KBM-7 (cell line): ENCODE measurements at regions not wholly inside any gene's neighbourhood (a gene's known extent, or its start where the extent isn't known, plus 50 kb on each side); places are given as distances from the start of the nearest gene placed in this dataset.

Experiments
- DNase-seq: peaks from one replicate; pipeline ENCODE4 v3.0.0-alpha.2; 2015
- in situ Hi-C: fragments of 300-500 bp; cut with MboI; formaldehyde crosslinking; loops from 2 replicates; pipeline ENCODE4 v1.14.3; 2020; ENCODE audit warnings: low sequenced_read_pairs, low pct_unique_long_range_greater_than_20kb, mixed read lengths

GRCh38 chr5:44663991-44664710, 144.6 kb upstream of the MRPS30 start:
- in situ Hi-C loops, result no loop called here
- no peak for DNase-seq

- no peak for DNase-seq
- in situ Hi-C loops, result no loop called here
These were observed 146.9 kb upstream of the MRPS30 start for GRCh38 chr5:44661851-44662250.

- in situ Hi-C loops, result no loop called here
- no peak for DNase-seq
These were observed 148.5 kb upstream of the MRPS30 start for GRCh38 chr5:44660251-44660650.

DNA sequence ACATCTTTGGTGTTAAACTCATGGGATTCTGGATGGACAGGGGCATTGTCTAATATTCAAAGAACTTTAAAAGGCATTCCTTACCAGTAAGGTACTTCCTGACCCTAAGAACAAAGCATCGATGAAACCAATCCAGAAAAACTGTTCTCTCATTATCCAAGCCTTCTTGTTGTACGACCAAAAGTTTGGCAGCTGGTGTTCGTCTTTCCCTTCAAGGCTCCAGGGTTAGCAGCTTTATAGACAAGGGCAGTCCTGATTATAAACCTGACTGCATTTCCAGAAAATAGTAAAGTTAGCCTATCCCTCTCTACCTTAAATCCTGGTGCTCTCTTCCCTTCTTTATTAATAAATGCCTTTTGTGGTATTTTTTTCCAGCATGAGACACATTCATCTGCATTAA, 149.4 kb upstream of the MRPS30 start:
- in situ Hi-C loops, result no loop called here
- DNase-seq, result no peak

- no peak for DNase-seq
- in situ Hi-C loops, result no loop called here
These were observed 156.1 kb upstream of the MRPS30 start for GRCh38 chr5:44652674-44653073.

DNA sequence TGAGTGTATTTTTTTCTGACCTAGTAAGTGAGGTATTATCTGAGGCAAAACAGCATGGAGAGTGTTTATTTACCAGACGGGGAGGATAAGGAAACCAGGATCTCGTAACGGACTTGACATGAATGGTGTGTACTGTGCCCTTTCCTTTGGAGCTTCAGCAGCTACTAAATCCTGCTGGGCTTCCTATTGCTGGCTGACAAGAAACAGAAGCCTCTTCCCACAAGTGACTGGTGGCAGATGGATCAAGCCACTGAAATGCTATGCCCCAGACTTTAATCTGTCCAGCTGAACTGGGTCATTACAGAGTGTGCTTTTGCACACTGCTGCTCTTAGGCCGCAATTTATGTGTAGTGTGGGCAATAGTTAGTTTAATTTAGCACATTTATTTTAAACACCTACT, 162.7 kb upstream of the MRPS30 start:
- DNase-seq, result no peak

DNA sequence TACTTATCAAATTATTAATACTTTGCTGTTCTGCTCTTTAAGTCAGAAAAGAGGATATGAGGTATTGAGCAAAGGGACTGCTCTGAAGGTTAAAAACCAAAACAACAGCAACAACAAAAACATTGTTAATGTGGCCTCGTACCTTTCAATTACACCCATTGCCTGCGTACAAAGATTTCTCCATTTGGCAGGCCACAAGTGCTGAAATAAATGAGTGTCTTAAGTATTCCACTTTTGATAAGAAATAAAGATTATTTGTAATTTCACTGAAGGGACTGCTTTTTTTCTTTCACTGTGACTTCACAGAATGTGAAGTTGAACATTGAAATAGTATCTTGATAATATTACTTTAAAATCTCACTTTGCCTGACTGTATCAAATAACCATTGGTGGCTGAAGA, 163.2 kb upstream of the MRPS30 start:
- no peak for DNase-seq
- in situ Hi-C loops, result no loop called here

More for the DNA sequence above, 162.7 kb upstream of the MRPS30 start:
- in situ Hi-C loops, result no loop called here

GRCh38 chr5:44644628-44645027, 164.1 kb upstream of the MRPS30 start:
- in situ Hi-C loops, result no loop called here
- DNase-seq, result no peak

DNA sequence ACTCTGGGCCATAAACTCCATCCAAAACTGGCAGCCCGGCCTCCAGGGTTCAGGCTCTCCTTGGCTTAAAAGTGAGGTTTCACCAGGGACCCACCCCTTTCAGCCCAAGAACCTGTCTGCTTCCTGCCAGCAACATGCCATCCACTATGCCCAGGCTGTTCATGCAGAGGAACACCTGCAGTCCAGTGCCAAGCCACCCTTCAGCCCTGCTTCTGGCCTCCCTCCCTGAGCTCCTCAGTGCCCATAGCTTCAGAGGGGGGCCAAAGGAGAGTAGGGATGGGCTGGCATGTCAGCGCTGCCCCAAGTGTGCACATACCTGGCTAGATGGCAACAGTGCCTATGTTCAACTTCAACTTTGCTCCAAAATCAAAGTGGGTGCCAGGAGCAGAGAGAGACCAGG, 166.9 kb upstream of the MRPS30 start:
- in situ Hi-C loops, result no loop called here
- no peak for DNase-seq

GRCh38 chr5:44640945-44641456, 167.7 kb upstream of the MRPS30 start:
- DNase-seq, result no peak
- in situ Hi-C loops, result no loop called here

DNA sequence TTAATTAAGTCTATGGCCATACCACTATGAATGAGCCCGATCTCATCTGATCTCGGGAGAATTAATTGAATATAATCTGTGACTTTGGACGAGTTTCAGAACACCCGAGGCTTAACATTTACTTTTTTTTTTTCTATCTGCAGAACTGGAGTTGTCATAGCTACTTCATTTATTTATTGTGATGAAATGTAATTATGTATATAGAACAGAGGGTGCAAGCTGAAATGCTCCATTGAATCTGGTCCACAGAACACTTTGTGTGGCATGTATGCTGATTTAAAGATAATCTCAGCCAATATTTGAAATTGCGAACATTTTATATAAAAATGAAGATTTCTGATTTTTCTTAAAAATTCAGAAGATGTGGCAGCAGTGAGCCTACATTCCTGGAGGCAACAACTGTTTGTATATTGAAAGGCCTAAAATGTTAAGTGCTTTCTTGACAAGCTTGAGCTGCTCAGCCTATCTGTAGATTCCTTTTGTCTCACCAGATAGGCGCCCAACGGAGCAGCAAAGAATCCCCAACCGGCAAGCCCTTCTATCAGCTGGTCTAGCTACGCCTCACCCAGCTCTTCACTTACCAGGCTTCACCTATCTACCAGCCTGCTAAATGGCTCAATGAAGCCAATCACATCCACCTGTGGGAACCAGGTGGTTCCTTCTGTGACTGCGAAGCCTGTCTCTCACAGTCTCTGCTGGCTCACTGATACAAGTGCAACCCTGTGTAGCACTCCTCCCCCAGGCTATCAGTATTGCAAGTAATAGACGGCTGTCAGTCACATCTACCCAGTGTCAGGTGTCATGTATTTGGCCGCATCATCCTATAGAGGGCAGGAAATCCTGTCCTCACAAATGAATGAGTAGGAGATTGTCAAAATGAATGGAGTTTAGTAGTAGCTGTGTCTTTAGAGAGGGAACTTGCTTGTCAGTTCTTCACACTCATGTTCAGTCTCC, 170.6 kb upstream of the MRPS30 start:
- DNase-seq, result no peak
- in situ Hi-C loops, result no loop called here

DNA sequence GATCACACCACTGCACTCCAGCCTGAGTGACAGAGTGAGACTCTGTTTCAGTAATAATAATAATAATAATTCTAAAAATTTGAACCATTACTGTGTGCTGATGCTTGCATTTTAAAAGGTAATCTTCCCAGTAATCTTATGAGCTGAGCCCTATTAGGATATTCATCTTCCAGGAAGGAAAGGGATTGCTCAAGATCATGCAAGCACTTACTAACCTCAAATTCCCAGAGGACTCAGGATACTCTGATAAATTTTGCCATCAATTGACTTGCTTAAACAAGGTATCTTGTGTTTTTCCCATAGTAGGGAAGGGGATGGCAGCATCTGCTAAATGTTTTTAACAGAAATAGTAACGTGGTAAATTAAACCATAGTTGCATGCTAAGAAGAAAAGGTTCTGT, 176.4 kb upstream of the MRPS30 start:
- in situ Hi-C loops, result no loop called here
- no peak for DNase-seq

- in situ Hi-C loops, result no loop called here
- no peak for DNase-seq
These were observed 181.9 kb upstream of the MRPS30 start for GRCh38 chr5:44626846-44627245.

DNA sequence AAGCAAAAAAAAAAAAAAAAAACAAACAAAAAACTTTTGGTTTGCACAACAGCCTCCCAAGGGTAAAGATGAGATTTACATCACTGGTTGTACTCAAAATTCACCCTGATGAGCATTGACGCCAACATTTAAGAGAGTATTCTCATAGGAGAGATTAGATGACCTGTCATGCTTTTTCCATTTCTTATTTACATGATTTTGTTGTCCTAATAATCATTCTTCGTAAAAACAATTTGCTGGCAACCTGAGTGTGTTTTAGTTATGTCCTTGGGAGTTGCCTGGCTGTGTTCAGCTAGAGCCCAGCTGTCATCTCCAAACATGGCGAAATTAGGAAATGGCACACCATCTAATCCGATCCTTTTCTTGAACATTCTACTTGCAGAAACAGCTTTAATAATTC, 186.4 kb upstream of the MRPS30 start:
- in situ Hi-C loops, result no loop called here
- DNase-seq, result no peak

- in situ Hi-C loops, result no loop called here
- DNase-seq, result no peak
These were observed 188.7 kb upstream of the MRPS30 start for GRCh38 chr5:44619875-44620610.

DNA sequence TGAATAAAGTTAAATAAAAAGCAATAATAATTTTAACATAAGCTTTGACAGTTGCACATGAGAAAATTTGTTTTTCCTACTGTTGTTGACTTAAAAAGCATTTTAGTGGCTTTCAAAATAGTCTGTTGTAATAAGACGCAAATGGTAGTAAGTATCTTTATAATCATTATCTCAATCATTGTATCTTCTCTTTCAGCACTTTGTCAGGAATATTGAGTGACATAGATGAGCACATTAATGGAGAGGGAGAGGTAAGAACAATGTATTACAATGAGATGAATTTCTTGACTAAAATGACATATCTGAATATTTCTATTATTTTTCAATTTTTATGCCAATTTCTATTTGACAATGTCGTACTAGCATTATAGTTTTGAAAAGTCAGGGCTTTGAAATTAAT, 193.9 kb upstream of the MRPS30 start:
- DNase-seq, result no peak
- in situ Hi-C loops, result no loop called here

DNA sequence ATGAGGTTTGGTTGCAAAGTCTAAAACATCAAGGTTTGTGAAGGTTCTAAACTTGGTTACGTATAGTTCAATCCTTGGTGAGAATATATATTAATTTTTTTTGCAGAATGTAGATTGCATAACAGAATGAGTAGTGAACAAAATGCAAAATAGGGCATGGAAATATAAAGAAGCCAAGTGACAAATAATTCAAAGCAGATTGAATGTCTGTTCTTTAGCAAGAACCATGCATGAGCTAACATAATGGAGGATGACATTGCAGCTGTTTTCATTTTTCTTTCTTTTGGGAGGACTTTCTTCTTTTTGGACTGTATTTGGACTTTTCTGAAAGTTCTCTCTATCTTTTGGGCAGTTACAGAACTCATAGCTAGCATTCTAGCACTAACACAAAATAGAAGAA, 194.8 kb upstream of the MRPS30 start:
- in situ Hi-C loops, result no loop called here
- DNase-seq, result no peak

DNA sequence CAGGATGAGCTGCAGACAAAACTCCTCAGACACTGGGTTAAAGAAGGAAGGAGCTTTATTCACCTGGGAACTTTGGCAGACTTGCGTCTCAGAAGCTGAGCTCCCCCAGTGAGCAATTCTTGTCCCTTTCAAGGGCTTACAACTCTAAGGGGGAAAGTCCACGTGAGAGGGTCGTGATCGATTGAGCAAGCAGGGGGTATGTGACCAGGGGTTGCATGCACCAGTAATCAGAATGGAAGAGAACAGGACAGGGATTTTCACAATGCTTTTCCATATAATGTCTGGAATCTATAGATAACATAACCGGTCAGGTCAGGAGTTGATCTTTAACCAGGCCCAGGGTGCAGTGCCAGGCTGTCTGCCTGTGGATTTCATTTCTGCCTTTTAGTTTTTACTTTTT, 202.8 kb upstream of the MRPS30 start:
- in situ Hi-C loops, result no loop called here
- no peak for DNase-seq

- DNase-seq, result peak; percentile 4
These were observed 205.1 kb upstream of the MRPS30 start for GRCh38 chr5:44603496-44604272.

More at GRCh38 chr5:44603496-44604272, 205.1 kb upstream of the MRPS30 start:
- in situ Hi-C loops, result no loop called here
